Neutrophil (primary cell): ENCODE measurements at regions not wholly inside any gene's neighbourhood (a gene's known extent, or its start where the extent isn't known, plus 50 kb on each side); places are given as distances from the start of the nearest gene placed in this dataset.

Source experiments
- H3K27ac ChIP-seq: fragments of 200-600 bp; sonication (generic); 2 replicates; pipeline ENCODE4 v1.5.1; 2016; ENCODE audit warnings: mild to moderate bottlenecking, moderate library complexity
- H3K27me3 ChIP-seq: fragments of 200-600 bp; sonication (generic); 2 replicates; pipeline ENCODE4 v1.6.0; 2016; ENCODE audit warnings: mild to moderate bottlenecking
- H3K36me3 ChIP-seq: fragments of 200-600 bp; sonication (generic); 2 replicates; pipeline ENCODE4 v1.5.1; 2017
- H3K4me1 ChIP-seq, 2 experiments: fragments of 200-600 bp in 1 of 2; sonication (generic) in 1 of 2; 1 replicate in 1 of 2; 2 replicates in 1 of 2; pipeline versions ENCODE4 v1.5.1 to v1.6.1; 2013 to 2016; ENCODE audit warnings: low read depth in 1 of 2, low read length in 1 of 2, mild to moderate bottlenecking in 1 of 2, moderate library complexity in 1 of 2; ENCODE audit not compliant: control insufficient read depth in 1 of 2, insufficient read depth in 1 of 2
- H3K4me3 ChIP-seq, 2 experiments: fragments of 200-600 bp in 1 of 2; sonication (generic) in 1 of 2; 1 replicate in 1 of 2; 2 replicates in 1 of 2; pipeline ENCODE4 v1.5.1; 2013 to 2016; ENCODE audit warnings: low read depth in 1 of 2, low read length in 1 of 2, mild to moderate bottlenecking in 1 of 2, moderate library complexity in 1 of 2
- H3K9me3 ChIP-seq: fragments of 200-600 bp; sonication (generic); 2 replicates; pipeline ENCODE4 v1.5.1; 2016
- CTCF ChIP-seq: fragments of 200-600 bp; sonication (generic); IDR thresholded peaks from 2 replicates; pipeline ENCODE4 v1.5.1; 2016; ENCODE audit warnings: antibody characterized with exemption

GRCh38 chr15:70427167-70428120 lies 329.7 kb upstream of the TLE3 start:
- TF ChIP-seq CTCF, result no peak
- Histone ChIP-seq H3K27me3 (no peaks in the 10 kb centered on the region), H3K27ac (no peak overlapping the region), H3K9me3 (no peaks in the 10 kb centered on the region), H3K4me3 (no peak overlapping the region), H3K36me3 (no peaks in the 10 kb centered on the region), H3K4me1 (peaks cover 17 to 30% of the 10 kb centered on the region in 2 experiments)

- no peaks in the 10 kb centered on the region for H3K36me3 ChIP-seq
- no peak overlapping the region for H3K4me3 ChIP-seq
- H3K4me1 ChIP-seq, result peaks cover 8 to 18% of the 10 kb centered on the region in 2 experiments
- TF ChIP-seq CTCF, result no peak
- H3K9me3 ChIP-seq, result no peaks in the 10 kb centered on the region
- H3K27ac ChIP-seq, result no peak overlapping the region
- H3K27me3 ChIP-seq, result no peaks in the 10 kb centered on the region
Measured at GRCh38 chr15:70426096-70426821, 328.5 kb upstream of the TLE3 start.

GRCh38 chr15:70424937-70425411 lies 327.3 kb upstream of the TLE3 start:
- H3K9me3 ChIP-seq, result no peaks in the 10 kb centered on the region
- no peaks in the 10 kb centered on the region for H3K36me3 ChIP-seq
- peaks cover 2 to 15% of the 10 kb centered on the region in 2 experiments for H3K4me1 ChIP-seq
- TF ChIP-seq CTCF, result no peak
- peak overlapping the region; percentile 15 for H3K27ac ChIP-seq
- H3K27me3 ChIP-seq, result no peaks in the 10 kb centered on the region
- no peak overlapping the region for H3K4me3 ChIP-seq

- Histone ChIP-seq H3K27ac (no peak overlapping the region), H3K4me1 (peaks cover 0 to 11% of the 10 kb centered on the region in 2 experiments), H3K27me3 (no peaks in the 10 kb centered on the region), H3K9me3 (no peaks in the 10 kb centered on the region), H3K4me3 (no peak overlapping the region), H3K36me3 (no peaks in the 10 kb centered on the region)
- TF ChIP-seq CTCF, result no peak
Measured at GRCh38 chr15:70423267-70423666, 325.6 kb upstream of the TLE3 start.

GRCh38 chr15:70422342-70422741 lies 324.6 kb upstream of the TLE3 start:
- Histone ChIP-seq H3K4me3 (no peak overlapping the region), H3K4me1 (peaks cover 0 to 11% of the 10 kb centered on the region in 2 experiments), H3K27ac (no peak overlapping the region), H3K36me3 (no peaks in the 10 kb centered on the region), H3K27me3 (no peaks in the 10 kb centered on the region), H3K9me3 (no peaks in the 10 kb centered on the region)
- TF ChIP-seq CTCF, result no peak
